GM21576 (cell line): ENCODE measurements at regions not wholly inside any gene's neighbourhood (a gene's known extent, or its start where the extent isn't known, plus 50 kb on each side); places are given as distances from the start of the nearest gene placed in this dataset.

Experiments used
- ATAC-seq: cut with Tn5 transposase; IDR thresholded peaks from one replicate; pipeline ENCODE4 v1.9.1; 2021; ENCODE audit warnings: mild to moderate bottlenecking, moderate library complexity; ENCODE audit not compliant: unreplicated experiment

DNA sequence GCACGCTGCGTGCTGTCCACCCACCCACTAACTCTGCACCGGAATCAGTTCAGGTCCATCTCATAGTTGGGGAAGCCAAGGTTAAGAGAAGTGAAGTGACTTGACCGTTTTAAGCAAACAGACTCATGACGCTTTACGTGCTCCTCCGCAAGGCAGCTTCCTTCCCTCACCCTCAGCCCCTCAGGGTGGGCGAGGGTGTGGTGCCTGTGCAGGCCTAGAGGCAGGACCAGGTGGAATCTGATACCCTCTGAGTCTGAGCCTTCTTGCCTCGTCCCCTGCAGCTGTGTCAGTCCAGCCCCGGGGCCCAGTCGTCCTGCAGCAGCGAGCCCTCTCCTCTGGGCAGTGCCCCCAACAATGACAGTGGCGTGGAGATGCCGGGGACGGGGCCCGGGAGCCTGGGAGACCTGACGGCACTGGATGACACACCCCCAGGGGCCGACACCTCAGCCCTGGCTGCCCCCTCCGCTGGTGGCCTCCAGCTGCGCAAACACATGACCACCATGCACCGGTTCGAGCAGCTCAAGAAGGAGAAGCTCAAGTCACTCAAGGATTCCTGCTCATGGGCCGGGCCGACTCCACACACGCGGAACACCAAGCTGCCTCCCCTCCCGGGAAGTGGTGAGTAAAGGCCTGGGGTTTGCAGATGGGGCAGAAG, 250.5 kb downstream of the GLI2 start:
- ATAC-seq, result no peak

DNA sequence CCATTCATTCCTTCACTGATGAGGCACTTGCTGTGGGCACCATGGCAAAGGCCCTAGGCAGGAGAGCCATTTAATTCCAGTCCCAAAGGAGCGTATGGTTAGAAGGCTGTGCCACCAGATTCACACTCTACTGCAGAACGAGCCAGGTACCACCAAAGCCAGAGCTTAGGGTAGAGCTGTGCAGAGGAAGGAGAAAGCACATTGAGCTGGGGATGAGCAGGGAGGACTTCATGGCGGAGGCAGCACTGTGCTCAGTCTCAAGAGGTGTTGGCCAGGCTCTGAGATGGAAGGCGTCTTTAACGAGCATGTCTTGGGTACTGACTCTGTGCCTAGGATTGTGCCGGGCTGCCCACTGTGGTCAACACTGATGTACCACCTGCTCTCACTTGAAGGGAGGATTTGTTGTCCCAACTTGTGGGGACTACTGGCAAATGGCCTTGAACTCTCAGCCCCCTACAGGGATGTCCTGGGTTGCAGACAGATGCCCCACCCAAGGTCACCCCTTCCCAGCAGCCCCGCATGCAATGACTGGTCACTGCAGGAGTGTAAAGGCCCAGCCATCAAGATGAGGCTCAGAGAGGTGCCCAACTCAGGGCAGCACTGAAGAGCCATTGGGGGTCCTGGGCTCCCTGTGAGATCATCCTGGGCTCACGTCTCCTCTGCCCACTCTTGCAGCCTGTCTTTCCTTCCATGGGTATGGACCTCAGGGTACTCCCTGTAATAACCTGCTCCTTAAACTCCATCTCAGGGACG, 251.4 kb downstream of the GLI2 start:
- no peak for ATAC-seq

GRCh38 chr2:120988051-120988699, 252.5 kb downstream of the GLI2 start:
- ATAC-seq, result no peak

GRCh38 chr2:120988700-120989511, 253.2 kb downstream of the GLI2 start:
- ATAC-seq, result no peak

DNA sequence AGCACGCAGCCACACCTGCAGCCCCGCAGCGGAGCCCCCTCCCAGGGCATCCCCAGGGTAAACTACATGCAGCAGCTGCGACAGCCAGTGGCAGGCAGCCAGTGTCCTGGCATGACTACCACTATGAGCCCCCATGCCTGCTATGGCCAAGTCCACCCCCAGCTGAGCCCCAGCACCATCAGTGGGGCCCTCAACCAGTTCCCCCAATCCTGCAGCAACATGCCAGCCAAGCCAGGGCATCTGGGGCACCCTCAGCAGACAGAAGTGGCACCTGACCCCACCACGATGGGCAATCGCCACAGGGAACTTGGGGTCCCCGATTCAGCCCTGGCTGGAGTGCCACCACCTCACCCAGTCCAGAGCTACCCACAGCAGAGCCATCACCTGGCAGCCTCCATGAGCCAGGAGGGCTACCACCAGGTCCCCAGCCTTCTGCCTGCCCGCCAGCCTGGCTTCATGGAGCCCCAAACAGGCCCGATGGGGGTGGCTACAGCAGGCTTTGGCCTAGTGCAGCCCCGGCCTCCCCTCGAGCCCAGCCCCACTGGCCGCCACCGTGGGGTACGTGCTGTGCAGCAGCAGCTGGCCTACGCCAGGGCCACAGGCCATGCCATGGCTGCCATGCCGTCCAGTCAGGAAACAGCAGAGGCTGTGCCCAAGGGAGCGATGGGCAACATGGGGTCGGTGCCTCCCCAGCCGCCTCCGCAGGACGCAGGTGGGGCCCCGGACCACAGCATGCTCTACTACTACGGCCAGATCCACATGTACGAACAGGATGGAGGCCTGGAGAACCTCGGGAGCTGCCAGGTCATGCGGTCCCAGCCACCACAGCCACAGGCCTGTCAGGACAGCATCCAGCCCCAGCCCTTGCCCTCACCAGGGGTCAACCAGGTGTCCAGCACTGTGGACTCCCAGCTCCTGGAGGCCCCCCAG, 254.1 kb downstream of the GLI2 start:
- ATAC-seq, result no peak

DNA sequence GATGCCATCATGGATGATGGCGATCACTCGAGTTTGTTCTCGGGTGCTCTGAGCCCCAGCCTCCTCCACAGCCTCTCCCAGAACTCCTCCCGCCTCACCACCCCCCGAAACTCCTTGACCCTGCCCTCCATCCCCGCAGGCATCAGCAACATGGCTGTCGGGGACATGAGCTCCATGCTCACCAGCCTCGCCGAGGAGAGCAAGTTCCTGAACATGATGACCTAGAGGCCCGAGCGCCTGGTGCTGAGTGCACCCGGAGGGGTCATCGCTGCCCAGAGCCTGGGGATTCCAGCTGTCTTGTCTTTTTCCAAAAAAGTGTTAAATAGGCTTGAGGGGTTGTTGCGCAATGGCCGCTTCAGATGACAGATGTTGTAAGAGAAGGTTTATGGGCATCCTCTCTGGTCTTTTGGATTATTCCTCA, 254.8 kb downstream of the GLI2 start:
- no peak for ATAC-seq

GRCh38 chr2:120991441-120991840, 255.8 kb downstream of the GLI2 start:
- no peak for ATAC-seq

- no peak for ATAC-seq
These were observed 257.3 kb downstream of the GLI2 start for GRCh38 chr2:120992791-120993555.

GRCh38 chr2:120993661-120994060, 258.0 kb downstream of the GLI2 start:
- ATAC-seq, result no peak

DNA sequence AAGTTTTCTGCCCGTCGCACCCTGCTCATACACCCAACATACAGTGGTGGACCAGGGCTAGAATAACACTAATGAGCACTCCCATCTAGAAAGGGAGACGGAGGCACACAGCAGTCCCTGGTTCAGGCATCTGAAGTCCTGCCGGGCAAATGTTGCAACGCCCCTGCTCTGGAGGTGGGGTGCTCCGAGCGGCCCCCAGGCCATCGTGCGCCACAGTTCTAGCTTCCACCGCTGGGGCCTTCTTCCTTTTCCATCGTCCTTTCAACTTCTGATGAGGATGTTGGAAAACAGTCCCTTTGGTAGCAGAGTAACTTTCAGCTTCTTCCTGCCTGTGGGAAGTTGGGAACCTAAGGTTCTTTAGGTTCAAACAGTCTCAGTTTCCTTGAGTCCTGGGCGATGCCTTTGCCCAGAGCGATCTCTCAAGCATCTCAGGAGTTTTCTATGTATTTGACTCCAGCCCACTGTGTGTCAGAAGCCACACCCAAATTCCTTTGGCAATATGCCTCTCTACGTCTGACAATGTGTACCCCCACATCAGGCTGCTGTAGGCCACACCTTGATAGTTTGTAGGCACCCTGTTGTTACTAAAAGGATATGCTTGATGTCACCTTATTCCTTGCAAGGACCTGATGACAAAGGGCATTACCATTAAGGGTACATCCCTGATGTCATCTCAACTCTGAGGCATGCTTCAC, 258.8 kb downstream of the GLI2 start:
- no peak for ATAC-seq

DNA sequence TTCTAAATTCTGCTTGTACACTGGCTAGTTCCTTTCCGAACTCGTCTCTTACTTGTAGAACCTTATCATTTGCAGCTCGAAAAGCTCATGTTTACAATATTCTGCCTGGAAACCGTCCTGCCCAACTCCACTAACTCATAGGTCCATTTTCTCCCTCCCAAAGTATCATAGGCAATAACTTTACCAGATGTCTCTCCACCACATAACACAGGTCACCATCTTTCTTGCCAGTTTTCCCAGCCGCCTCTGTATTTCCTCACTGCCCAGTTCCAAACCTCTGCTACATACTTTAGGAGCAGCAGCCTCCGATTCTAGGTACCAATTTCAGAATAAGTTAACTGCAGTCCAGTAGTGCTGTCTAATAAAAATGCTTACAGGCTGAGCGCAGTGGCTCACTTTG, 259.5 kb downstream of the GLI2 start:
- ATAC-seq, result no peak

DNA sequence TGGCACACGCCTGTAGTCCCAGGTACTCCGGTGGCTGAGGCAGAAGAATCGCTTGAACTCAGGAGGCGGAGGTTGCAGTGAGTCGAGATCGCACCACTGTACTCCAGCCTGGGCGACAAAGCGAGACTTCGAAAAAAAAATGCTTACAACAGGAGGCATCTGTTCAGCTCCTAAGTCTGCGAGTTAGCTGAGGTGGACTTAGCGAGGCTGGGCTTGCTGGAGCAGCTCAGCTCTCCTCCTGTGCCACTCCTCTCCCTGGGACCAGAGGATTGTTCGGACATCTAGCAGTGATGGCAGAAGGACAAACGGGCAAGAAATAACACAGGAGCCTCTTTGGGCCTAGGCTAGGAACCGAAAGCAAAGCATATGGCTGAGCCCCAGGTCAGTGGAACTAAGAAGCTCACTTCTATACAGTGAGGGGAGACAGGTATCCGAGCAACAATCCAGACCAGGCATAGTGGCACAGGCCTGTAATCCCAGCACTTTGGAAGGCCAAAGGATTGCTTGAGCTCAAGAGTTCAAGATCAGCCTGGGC, 260.1 kb downstream of the GLI2 start:
- no peak for ATAC-seq

DNA sequence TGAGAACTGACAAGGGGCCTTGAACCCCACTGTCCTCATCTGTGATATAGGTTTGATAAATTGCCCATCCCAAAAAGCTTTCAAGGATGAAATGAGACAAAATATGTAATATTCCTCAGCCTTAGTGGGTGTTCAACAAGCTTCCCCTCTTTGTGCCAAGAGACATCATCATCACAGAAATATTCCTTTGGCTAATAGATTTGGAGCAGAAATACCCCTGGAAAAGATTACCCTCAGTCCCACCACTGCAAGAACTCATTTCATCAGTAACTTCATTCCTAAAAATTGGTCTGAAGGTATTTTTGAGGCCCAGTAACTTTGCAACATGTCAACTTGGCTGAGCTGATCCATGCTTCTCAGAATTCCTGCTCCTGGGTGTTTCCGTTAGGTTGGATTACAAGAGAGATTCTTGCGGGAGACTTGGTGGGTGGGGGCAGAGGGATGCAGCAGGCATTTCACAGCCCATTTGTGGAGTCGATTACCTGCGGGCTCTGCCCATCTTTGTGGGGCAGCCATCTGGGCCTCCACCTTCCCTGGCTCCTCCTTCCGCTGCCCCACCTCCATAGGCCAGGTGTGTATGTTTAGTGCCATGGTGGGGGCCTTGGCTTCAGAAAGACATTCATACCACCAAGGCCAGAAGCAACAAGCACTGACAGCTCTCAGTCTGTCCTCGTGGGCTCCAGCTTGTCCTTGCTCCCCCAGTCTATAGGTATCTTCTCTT, 263.9 kb downstream of the GLI2 start:
- no peak for ATAC-seq

DNA sequence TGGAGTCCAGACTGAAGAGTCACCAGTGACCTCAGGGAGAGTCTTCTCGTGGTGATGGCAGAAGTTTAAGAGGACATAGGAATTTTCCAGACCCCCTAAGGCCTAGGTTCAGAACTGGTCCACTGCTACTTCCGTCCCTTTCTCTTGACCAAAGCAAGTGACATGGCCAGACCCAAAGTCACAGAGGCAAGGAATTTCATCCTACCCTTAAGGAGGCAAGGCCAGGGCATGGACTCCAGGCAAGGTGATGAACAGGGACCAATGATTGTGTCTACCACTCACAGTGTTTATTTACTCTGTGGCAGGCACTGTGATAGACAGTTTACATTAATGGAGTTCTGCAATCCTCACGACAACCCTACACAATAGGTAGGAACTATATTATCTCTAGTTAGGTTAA, 265.1 kb downstream of the GLI2 start:
- ATAC-seq, result no peak

- no peak for ATAC-seq
These were observed 266.0 kb downstream of the GLI2 start for GRCh38 chr2:121001641-121002040.

DNA sequence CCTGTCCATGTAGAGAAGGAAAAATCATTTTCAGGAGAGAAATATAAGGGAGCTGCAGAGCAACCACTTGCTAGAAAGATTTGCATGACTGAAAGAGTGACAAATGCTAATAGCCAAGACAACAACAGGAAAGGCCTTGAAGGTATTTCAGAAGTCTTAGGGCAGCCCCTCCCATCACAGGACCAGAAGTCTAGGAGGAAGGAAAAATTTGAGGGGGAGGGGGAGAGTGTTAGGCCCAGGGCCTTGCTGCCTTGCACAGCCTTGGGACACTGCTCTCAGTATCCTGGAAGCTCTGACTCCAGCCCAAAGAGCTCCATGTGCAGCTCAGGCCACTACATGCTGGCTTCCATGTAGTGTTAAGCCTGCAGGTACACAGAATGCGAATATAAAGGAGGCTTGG, 266.9 kb downstream of the GLI2 start:
- ATAC-seq, result no peak

DNA sequence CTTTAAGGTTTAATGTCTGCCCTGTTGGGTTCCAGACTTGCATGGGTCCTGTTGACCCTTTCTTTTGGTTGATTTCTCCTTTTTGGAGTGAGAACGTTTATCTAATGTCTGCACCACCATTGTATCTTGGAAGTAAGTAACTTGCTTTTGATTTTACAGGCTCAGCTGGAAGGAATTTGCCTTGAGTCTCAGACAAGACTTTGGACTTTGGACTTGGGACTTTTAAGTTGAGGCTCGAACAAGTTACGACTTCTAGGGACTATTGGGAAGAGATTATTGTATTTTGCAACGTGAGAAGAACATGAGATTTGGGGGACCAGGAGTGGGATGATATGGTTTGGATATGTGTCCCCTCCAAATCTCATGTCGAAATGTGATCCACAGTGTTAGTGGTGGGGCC, 267.7 kb downstream of the GLI2 start:
- no peak for ATAC-seq

GRCh38 chr2:121004359-121004758, 268.7 kb downstream of the GLI2 start:
- no peak for ATAC-seq
